SU-DHL-6 (cell line): ENCODE measurements at regions not wholly inside any gene's neighbourhood (a gene's known extent, or its start where the extent isn't known, plus 50 kb on each side); places are given as distances from the start of the nearest gene placed in this dataset.

Experiments used
- H2AFZ ChIP-seq: fragments of 200-600 bp; sonication (generic); 2 replicates; pipeline ENCODE4 v1.6.1; 2014; ENCODE audit warnings: low read depth, mild to moderate bottlenecking, moderate library complexity, mixed read lengths, antibody characterized with exemption, low read length; ENCODE audit not compliant: severe bottlenecking
- H3F3A ChIP-seq: fragments of 200-600 bp; shearing (Covaris generic); 2 replicates; pipeline ENCODE4 v1.6.0; 2016; ENCODE audit warnings: antibody characterized with exemption, mild to moderate bottlenecking; ENCODE audit not compliant: insufficient read depth
- H3K27ac ChIP-seq: fragments of 200-600 bp; sonication (generic); 2 replicates; pipeline ENCODE4 v1.5.1; 2016; ENCODE audit warnings: low read depth, mild to moderate bottlenecking, low read length, moderate library complexity, mixed read lengths
- H3K27me3 ChIP-seq: fragments of 200-600 bp; sonication (generic), shearing (Covaris generic); 2 replicates; pipeline ENCODE4 v1.6.0; 2014; ENCODE audit warnings: mild to moderate bottlenecking, low read length
- H3K36me3 ChIP-seq: fragments of 200-600 bp; sonication (generic); 2 replicates; pipeline ENCODE4 v1.6.1; 2014; ENCODE audit warnings: mild to moderate bottlenecking, low read length, mixed read lengths
- H3K4me2 ChIP-seq: fragments of 300-600, 200-600 bp; shearing (Covaris generic), sonication (generic); 2 replicates; pipeline ENCODE4 v1.6.0; 2014; ENCODE audit warnings: low read length, low read depth, mild to moderate bottlenecking; ENCODE audit not compliant: poor library complexity, severe bottlenecking
- H3K4me3 ChIP-seq: fragments of 200-600 bp; sonication (generic); 2 replicates; pipeline ENCODE4 v1.5.1; 2014; ENCODE audit warnings: antibody characterized with exemption, low read length, mild to moderate bottlenecking, mixed read lengths; ENCODE audit not compliant: insufficient read depth, poor library complexity, severe bottlenecking
- H3K79me2 ChIP-seq: fragments of 200-600 bp; sonication (generic); 2 replicates; pipeline ENCODE4 v1.6.1; 2014; ENCODE audit warnings: mild to moderate bottlenecking, low read length, moderate library complexity; ENCODE audit not compliant: insufficient read depth
- H3K9ac ChIP-seq: fragments of 200-600 bp; sonication (generic); 2 replicates; pipeline ENCODE4 v1.7.0; 2014; ENCODE audit warnings: mild to moderate bottlenecking, low read length
- H3K9me2 ChIP-seq: fragments of 200-600 bp; sonication (generic); replicated peaks from 2 replicates; pipeline ENCODE4 v1.6.1; 2014; ENCODE audit warnings: low read length; ENCODE audit not compliant: insufficient read depth
- H3K9me3 ChIP-seq: fragments of 200-600 bp; sonication (generic); 2 replicates; pipeline ENCODE4 v1.6.1; 2014; ENCODE audit warnings: low read length, mixed read lengths; ENCODE audit not compliant: insufficient read depth
- H4K20me1 ChIP-seq: fragments of 200-600 bp; sonication (generic); 2 replicates; pipeline ENCODE4 v1.6.1; 2014; ENCODE audit warnings: low read depth, mild to moderate bottlenecking, antibody characterized with exemption, low read length, moderate library complexity, mixed read lengths
- EZH2phosphoT487 ChIP-seq: fragments of 200-600 bp; sonication (generic), shearing (Covaris generic); conservative IDR thresholded peaks from 2 replicates; pipeline ENCODE4 v1.6.1; 2018; ENCODE audit warnings: mild to moderate bottlenecking, antibody characterized with exemption, low read length, moderate library complexity, mixed read lengths
- TF ChIP-seq, protein P1 (sequence below): fragments of 200-600 bp; sonication (generic); IDR thresholded peaks from one replicate; pipeline ENCODE4 v1.5.1; 2017; ENCODE audit warnings: antibody characterized with exemption, mild to moderate bottlenecking, low read length, moderate library complexity; ENCODE audit not compliant: insufficient read depth, poor library complexity, severe bottlenecking

DNA sequence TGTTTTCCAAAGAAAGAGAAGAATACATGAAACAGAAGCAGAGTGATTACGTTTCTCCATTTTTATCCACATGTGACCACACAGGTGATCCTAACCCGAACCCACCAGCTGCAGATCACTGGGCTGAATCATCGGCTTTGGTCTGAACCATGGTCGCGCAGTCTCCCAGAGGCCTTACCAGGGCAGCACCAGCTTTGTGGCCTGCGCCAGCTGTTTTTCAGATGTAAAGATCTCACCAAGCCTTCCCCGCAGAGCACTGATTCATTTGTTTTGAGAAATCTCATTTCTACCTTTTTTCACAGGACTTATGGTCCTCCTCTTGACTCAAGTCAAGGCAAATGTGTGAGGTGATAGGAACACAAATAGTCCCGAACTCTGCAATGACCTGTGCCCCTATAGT lies 207.0 kb upstream of the PPP2R2D start:
- Histone ChIP-seq H3K9me3 (no peaks in the 10 kb centered on the region), H3K79me2 (no peaks in the 10 kb centered on the region), H3K27me3 (no peaks in the 10 kb centered on the region), H3K36me3 (no peaks in the 10 kb centered on the region), H3F3A (no peaks in the 10 kb centered on the region), H3K9ac (no peak overlapping the region), H4K20me1 (no peaks in the 10 kb centered on the region), H3K4me2 (no peak overlapping the region), H3K4me3 (no peak overlapping the region), H3K27ac (no peak overlapping the region), H2AFZ (no peak overlapping the region), H3K9me2 (no peaks in the 10 kb centered on the region)
- TF ChIP-seq, protein P1, sequence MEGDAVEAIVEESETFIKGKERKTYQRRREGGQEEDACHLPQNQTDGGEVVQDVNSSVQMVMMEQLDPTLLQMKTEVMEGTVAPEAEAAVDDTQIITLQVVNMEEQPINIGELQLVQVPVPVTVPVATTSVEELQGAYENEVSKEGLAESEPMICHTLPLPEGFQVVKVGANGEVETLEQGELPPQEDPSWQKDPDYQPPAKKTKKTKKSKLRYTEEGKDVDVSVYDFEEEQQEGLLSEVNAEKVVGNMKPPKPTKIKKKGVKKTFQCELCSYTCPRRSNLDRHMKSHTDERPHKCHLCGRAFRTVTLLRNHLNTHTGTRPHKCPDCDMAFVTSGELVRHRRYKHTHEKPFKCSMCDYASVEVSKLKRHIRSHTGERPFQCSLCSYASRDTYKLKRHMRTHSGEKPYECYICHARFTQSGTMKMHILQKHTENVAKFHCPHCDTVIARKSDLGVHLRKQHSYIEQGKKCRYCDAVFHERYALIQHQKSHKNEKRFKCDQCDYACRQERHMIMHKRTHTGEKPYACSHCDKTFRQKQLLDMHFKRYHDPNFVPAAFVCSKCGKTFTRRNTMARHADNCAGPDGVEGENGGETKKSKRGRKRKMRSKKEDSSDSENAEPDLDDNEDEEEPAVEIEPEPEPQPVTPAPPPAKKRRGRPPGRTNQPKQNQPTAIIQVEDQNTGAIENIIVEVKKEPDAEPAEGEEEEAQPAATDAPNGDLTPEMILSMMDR: no peak
- no peak for TF ChIP-seq EZH2phosphoT487

DNA sequence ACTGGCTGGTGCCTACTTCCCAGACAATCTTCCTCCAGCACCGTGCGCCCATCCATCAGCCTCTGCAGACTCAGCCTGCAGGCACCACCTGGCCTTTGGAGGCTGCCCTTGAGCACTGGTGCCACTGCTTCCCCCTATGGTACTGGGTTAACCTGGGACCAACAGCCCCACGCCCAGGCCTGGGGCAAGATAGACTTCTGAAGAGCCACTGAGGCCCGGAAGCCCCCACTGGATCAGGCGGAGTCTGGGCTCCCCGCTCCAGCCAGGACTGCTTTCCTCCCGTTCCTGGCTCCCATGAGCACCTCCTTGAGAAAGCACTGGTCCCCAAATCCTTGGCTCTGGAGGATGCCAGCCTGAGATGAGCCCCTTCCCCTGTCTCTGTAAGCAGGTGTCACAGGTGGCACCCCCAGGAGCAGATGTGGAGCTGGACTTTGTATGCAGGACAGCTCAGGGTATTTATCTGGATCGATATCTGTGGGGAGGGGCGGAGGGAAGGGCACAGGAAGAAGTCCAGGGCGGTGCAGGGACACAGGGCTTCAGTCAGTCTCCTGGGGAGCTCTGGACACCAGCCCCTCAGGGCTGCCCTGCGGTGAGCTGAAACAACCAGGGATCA lies 206.5 kb upstream of the PPP2R2D start:
- Histone ChIP-seq H3K27ac (no peak overlapping the region), H3K9me3 (no peaks in the 10 kb centered on the region), H3K4me3 (no peak overlapping the region), H3F3A (no peaks in the 10 kb centered on the region), H3K9ac (no peak overlapping the region), H4K20me1 (no peaks in the 10 kb centered on the region), H3K36me3 (no peaks in the 10 kb centered on the region), H3K79me2 (no peaks in the 10 kb centered on the region), H2AFZ (no peak overlapping the region), H3K9me2 (no peaks in the 10 kb centered on the region), H3K4me2 (no peak overlapping the region), H3K27me3 (no peaks in the 10 kb centered on the region)
- TF ChIP-seq EZH2phosphoT487: no peak
- TF ChIP-seq, protein P1: no peak

DNA sequence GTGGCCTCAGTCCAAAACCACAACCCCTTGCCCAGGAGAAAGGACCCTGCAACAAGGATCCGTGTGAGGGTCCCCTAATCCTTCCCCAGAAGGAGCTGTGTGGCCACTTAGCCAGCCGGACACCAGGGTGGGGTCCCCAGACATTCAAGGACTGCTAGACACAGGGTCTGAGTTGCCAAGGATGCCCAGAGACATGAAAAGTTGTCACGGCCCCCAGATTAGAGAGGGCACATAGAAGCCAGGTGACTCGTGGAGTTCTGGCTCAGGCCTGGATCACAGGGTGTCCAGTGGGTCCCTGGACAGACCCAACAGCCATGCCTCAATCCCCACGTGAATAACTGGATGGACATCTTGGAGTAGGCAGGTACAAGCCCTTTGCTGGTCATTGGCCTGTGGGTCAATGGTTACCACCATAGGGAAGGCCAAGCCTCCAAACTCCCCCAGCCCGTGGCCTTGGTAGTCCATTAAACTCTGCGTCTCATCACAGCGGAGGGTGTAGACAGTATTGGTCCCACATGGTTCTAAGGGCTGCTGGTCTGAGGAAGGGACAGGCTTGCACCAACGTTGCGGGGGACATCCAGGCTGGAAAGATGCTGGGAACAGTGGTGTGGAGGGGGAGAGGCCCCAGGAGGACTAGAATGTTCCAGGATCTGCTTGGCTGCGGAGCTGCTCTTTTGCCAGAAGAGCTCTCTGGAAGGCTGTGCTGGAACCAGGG lies 205.9 kb upstream of the PPP2R2D start:
- H3K9ac ChIP-seq: no peak overlapping the region
- H3K9me3 ChIP-seq: no peaks in the 10 kb centered on the region
- no peaks in the 10 kb centered on the region for H3K36me3 ChIP-seq
- TF ChIP-seq, protein P1: no peak
- no peak for TF ChIP-seq EZH2phosphoT487
- H3K27ac ChIP-seq: no peak overlapping the region
- no peaks in the 10 kb centered on the region for H3K9me2 ChIP-seq
- H3K4me3 ChIP-seq: no peak overlapping the region
- no peaks in the 10 kb centered on the region for H3F3A ChIP-seq
- H4K20me1 ChIP-seq: no peaks in the 10 kb centered on the region
- H3K4me2 ChIP-seq: no peak overlapping the region
- H3K79me2 ChIP-seq: no peaks in the 10 kb centered on the region
- no peak overlapping the region for H2AFZ ChIP-seq
- no peaks in the 10 kb centered on the region for H3K27me3 ChIP-seq
